ENCODE measurements at regions not wholly inside any gene's neighbourhood (a gene's known extent, or its start where the extent isn't known, plus 50 kb on each side); places are given as distances from the start of the nearest gene placed in this dataset.
A peak's percentile ranks its signal among the peaks of the same experiment; 100 is the strongest.

DNA sequence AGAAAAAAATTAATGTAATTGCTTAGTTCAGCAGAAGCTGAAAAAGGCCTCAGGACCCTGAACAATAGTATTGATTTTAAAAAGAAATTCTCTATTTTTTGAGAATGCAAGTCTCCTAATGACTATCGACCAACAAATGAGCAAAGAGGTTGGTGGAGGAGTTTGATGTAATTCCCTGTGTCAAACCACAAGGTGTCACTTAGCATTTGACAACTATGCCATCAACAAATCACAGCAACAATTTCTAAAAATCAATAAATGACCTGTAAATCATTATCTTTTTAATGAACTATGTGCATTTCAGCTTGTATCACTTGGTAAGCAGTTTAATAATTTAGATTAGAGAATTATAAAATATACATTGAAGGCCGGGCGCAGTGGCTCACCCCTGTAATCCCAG lies 133.7 kb downstream of the PRELID2 start:
- TF ChIP-seq GABPA (IDR thresholded peaks at IDR 0.05; ENCODE audit: low read depth) (no peak), SPI1 (IDR thresholded peaks at IDR 0.05; ENCODE audit: borderline replicate concordance, low read depth) (no peak), POLR2AphosphoS5 (IDR thresholded peaks at IDR 0.05; ENCODE audit: low read depth) (no peak)
- TF ChIP-seq, protein P1, sequence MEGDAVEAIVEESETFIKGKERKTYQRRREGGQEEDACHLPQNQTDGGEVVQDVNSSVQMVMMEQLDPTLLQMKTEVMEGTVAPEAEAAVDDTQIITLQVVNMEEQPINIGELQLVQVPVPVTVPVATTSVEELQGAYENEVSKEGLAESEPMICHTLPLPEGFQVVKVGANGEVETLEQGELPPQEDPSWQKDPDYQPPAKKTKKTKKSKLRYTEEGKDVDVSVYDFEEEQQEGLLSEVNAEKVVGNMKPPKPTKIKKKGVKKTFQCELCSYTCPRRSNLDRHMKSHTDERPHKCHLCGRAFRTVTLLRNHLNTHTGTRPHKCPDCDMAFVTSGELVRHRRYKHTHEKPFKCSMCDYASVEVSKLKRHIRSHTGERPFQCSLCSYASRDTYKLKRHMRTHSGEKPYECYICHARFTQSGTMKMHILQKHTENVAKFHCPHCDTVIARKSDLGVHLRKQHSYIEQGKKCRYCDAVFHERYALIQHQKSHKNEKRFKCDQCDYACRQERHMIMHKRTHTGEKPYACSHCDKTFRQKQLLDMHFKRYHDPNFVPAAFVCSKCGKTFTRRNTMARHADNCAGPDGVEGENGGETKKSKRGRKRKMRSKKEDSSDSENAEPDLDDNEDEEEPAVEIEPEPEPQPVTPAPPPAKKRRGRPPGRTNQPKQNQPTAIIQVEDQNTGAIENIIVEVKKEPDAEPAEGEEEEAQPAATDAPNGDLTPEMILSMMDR (IDR thresholded peaks at IDR 0.05; ENCODE audit: insufficient read depth, low read length): no peak
- TF ChIP-seq, protein P2, sequence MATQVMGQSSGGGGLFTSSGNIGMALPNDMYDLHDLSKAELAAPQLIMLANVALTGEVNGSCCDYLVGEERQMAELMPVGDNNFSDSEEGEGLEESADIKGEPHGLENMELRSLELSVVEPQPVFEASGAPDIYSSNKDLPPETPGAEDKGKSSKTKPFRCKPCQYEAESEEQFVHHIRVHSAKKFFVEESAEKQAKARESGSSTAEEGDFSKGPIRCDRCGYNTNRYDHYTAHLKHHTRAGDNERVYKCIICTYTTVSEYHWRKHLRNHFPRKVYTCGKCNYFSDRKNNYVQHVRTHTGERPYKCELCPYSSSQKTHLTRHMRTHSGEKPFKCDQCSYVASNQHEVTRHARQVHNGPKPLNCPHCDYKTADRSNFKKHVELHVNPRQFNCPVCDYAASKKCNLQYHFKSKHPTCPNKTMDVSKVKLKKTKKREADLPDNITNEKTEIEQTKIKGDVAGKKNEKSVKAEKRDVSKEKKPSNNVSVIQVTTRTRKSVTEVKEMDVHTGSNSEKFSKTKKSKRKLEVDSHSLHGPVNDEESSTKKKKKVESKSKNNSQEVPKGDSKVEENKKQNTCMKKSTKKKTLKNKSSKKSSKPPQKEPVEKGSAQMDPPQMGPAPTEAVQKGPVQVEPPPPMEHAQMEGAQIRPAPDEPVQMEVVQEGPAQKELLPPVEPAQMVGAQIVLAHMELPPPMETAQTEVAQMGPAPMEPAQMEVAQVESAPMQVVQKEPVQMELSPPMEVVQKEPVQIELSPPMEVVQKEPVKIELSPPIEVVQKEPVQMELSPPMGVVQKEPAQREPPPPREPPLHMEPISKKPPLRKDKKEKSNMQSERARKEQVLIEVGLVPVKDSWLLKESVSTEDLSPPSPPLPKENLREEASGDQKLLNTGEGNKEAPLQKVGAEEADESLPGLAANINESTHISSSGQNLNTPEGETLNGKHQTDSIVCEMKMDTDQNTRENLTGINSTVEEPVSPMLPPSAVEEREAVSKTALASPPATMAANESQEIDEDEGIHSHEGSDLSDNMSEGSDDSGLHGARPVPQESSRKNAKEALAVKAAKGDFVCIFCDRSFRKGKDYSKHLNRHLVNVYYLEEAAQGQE (IDR thresholded peaks at IDR 0.05; ENCODE audit: insufficient replicate concordance, low read depth): no peak

DNA sequence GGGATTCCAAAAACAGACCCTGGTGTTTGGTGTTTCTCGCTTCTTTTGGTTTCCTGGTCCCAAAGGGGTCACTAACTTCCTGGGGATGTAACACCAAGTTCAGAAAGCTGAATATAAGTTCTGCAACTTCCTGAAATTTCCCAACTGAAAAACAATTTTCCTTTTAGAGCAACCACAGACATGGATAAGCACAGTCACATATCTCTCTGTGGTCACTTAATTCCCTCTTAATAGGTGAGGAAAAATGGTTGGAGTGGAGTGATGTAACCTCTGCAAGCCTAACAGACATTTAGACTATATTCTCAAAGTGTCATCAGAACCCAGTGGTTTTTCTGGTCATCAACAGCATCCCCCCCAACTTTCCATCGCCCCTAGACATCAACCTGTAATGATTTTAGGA lies 135.3 kb downstream of the PRELID2 start:
- Histone ChIP-seq H3K27me3 (ENCODE audit: insufficient read depth, poor library complexity, severe bottlenecking) (no peaks in the 10 kb centered on the region), H3K27ac (replicated peaks) (no peak overlapping the region), H3K4me3 (replicated peaks; ENCODE audit: insufficient read depth, low read length) (no peak overlapping the region)
- DNase-seq (ENCODE audit: low read depth in 1 of 2, low spot score in 1 of 2): no peak
- TF ChIP-seq POLR2AphosphoS5 (IDR thresholded peaks at IDR 0.05; ENCODE audit: low read depth) (no peak), SPI1 (IDR thresholded peaks at IDR 0.05; ENCODE audit: borderline replicate concordance, low read depth) (no peak), GABPA (IDR thresholded peaks at IDR 0.05; ENCODE audit: low read depth) (no peak)
- TF ChIP-seq, protein P2 (IDR thresholded peaks at IDR 0.05; ENCODE audit: insufficient replicate concordance, low read depth): no peak
- TF ChIP-seq, protein P1 (IDR thresholded peaks at IDR 0.05; ENCODE audit: insufficient read depth, low read length): no peak

More for the DNA sequence above, 133.7 kb downstream of the PRELID2 start:
- Histone ChIP-seq H3K27me3 (ENCODE audit: insufficient read depth, poor library complexity, severe bottlenecking) (no peaks in the 10 kb centered on the region), H3K4me3 (replicated peaks; ENCODE audit: insufficient read depth, low read length) (no peak overlapping the region), H3K27ac (replicated peaks) (no peak overlapping the region)
- DNase-seq (ENCODE audit: low read depth in 1 of 2, low spot score in 1 of 2): no peak

DNA sequence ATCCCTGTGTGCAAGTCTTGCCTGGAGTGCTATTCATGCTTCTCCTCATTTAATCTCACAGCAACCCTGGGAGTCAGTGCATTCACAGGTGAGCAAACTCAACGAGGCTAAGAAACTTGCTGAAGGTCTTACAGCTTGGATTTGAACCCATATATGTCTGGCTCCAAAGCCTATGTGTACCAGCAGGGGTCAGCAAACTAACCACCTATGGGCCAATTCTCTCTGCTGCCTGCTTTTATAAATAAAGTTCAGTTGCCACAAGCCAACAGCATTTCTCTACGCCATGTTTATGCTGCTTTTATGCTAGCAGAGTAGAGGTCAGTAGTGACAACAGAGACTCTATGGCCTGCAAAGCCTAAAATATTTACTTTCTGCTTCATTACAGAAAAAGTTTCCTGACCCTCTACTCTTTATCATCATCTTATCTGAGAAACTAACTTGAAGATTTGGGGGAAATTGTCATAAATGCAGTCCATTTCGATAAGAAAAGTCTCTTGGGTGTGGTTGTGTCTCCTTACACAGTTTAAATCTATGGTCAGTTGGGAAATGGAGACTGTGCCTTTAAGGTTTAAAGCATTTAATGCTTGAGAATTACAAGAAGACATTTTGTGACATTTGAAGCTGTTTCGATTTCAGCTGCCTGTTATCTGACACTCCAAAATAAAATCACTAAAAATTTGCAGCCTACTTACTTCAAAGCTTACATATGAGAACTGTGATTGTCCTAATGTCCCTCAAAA lies 137.7 kb downstream of the PRELID2 start:
- Histone ChIP-seq H3K4me3 (replicated peaks; ENCODE audit: insufficient read depth, low read length) (no peak overlapping the region), H3K27ac (replicated peaks) (no peak overlapping the region), H3K27me3 (ENCODE audit: insufficient read depth, poor library complexity, severe bottlenecking) (no peaks in the 10 kb centered on the region)
- TF ChIP-seq, protein P1 (IDR thresholded peaks at IDR 0.05; ENCODE audit: insufficient read depth, low read length): peak; percentile 41
- no peak for TF ChIP-seq GABPA (IDR thresholded peaks at IDR 0.05; ENCODE audit: low read depth)
- peak in 1 of 2 experiments; percentile 31 for DNase-seq (ENCODE audit: low read depth in 1 of 2, low spot score in 1 of 2)

DNA sequence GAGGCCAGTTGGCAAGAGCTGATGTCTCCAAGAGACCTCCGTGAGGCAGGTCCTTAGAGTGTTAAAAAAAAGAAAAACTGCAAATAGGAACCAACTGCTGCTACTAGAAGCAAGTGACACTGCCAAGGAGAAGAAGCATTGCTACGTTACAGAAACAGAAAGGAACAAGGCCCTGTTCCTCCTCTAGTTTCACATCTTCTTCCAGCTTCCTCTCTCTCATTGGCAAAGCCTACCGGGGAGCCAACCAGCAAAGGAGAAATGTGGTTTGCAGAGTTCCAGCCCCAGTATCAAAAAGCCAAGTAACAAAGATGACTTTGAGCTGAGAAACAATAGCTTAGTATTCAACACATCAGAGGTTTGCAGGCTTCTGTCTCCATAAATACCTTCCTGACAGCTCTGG lies 145.9 kb downstream of the PRELID2 start:
- TF ChIP-seq, protein P2 (IDR thresholded peaks at IDR 0.05; ENCODE audit: insufficient replicate concordance, low read depth): no peak
- TF ChIP-seq SPI1 (IDR thresholded peaks at IDR 0.05; ENCODE audit: borderline replicate concordance, low read depth) (0 out of 2 replicates have a peak, but pooled peaks have one; percentile 3), GABPA (IDR thresholded peaks at IDR 0.05; ENCODE audit: low read depth) (no peak)
- TF ChIP-seq, protein P1 (IDR thresholded peaks at IDR 0.05; ENCODE audit: insufficient read depth, low read length): no peak
- peak in 1 of 2 experiments; percentile 40 for DNase-seq (ENCODE audit: low read depth in 1 of 2, low spot score in 1 of 2)
- H3K4me3 ChIP-seq (replicated peaks; ENCODE audit: insufficient read depth, low read length): no peak overlapping the region

More for the DNA sequence above, 145.9 kb downstream of the PRELID2 start:
- Histone ChIP-seq H3K27ac (replicated peaks) (no peak overlapping the region), H3K27me3 (ENCODE audit: insufficient read depth, poor library complexity, severe bottlenecking) (no peaks in the 10 kb centered on the region)
